GM12801 (cell line): ENCODE measurements at regions not wholly inside any gene's neighbourhood (a gene's known extent, or its start where the extent isn't known, plus 50 kb on each side); places are given as distances from the start of the nearest gene placed in this dataset.

Source experiments
- TF ChIP-seq, protein P1 (sequence below): IDR thresholded peaks from one replicate; pipeline ENCODE4 v1.5.1; 2011; ENCODE audit warnings: control low read depth; ENCODE audit not compliant: insufficient read length; ENCODE audit errors: extremely low read depth

DNA sequence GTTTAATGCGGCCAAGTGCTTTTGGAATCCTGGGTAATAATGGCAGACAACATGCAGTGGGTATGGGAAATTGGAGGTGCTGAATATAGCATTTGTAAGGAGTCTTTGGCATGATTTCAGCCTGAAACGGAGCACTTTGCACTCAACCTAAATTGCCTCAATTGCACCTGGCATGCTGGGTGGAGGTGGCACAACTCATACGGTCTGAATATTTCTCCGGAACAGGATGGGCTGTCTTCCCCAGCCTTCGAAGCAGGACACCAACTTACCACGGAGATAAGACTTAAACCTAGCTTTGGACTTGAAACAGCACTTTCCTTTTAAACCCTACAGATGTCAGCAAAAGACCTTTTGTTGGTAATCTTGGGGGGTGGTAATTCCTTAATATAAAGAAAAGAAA, 153.7 kb upstream of the SRRM4 start:
- TF ChIP-seq, protein P1, sequence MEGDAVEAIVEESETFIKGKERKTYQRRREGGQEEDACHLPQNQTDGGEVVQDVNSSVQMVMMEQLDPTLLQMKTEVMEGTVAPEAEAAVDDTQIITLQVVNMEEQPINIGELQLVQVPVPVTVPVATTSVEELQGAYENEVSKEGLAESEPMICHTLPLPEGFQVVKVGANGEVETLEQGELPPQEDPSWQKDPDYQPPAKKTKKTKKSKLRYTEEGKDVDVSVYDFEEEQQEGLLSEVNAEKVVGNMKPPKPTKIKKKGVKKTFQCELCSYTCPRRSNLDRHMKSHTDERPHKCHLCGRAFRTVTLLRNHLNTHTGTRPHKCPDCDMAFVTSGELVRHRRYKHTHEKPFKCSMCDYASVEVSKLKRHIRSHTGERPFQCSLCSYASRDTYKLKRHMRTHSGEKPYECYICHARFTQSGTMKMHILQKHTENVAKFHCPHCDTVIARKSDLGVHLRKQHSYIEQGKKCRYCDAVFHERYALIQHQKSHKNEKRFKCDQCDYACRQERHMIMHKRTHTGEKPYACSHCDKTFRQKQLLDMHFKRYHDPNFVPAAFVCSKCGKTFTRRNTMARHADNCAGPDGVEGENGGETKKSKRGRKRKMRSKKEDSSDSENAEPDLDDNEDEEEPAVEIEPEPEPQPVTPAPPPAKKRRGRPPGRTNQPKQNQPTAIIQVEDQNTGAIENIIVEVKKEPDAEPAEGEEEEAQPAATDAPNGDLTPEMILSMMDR: no peak

- TF ChIP-seq, protein P1: no peak
Observed at GRCh38 chr12:118830296-118830695, 151.0 kb upstream of the SRRM4 start.

DNA sequence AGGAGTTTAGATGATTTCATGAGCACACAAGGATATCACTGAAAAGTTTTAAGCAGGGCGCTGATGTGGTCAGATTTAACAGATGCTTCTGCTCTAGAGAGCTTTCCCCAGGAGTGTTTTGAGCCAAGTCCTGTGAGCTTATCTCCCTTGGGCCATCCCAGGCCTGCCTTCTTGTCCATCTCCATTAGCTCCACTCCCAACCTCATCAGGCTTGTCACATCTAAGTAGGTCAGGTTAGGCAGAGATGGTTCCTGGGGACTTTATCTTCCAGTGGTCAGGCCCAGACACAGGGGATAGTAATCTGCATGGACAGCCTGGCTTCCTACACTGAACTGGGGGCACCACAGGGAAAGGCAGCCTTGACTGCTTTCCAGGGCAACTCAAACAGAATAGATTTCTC, 145.4 kb upstream of the SRRM4 start:
- TF ChIP-seq, protein P1: no peak

- TF ChIP-seq, protein P1: no peak
Observed at GRCh38 chr12:118840399-118840798, 140.9 kb upstream of the SRRM4 start.

GRCh38 chr12:118840878-118841277, 140.5 kb upstream of the SRRM4 start:
- TF ChIP-seq, protein P1: no peak

DNA sequence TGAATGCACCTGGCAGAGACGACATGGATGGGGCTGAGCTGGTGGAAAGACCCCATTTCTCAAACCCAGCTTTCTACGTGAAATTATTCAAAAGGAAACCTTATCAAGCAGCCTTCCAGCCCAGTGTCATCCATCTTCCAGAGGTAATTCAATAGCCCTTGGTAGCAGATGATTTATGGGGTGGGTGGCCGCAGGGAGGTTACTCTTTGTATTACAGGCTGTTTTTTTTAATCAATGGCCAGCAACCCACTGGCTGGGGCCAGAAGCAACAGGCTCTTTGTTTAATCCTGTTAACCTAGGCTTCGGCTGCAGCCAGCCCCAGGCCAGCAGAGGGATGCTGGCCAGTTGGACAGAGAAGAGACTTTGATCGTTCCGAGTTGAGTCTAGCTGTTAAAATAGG, 139.8 kb upstream of the SRRM4 start:
- TF ChIP-seq, protein P1: no peak

GRCh38 chr12:118842866-118843265, 138.5 kb upstream of the SRRM4 start:
- TF ChIP-seq, protein P1: no peak

DNA sequence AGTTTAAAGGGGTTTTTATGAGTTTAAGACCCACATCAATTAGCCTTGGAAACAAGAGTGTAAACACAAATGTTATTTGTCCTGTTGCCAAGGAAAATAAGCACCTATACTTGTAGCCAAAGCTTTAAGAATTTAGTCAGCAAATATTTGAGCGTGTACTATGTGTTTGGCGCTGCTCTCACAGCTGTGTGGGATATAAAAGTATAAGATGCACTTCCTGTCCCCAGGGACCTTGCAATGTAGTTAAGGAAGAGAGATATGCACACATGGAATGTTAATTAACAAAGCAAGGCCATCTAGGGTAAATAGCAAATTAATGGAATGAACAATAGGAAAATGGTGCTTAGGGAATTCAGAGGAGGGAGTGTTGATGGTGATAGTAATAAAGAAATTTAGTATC, 134.9 kb upstream of the SRRM4 start:
- TF ChIP-seq, protein P1: no peak
